GM18498 (cell line): ENCODE measurements at regions not wholly inside any gene's neighbourhood (a gene's known extent, or its start where the extent isn't known, plus 50 kb on each side); places are given as distances from the start of the nearest gene placed in this dataset.
"Not testable (repeated sequence)": the region's sequence is repeated elsewhere in the genome, so short reads cannot be mapped to it uniquely, and the experiment has no call there.

Source experiments
- ATAC-seq: cut with Tn5 transposase; IDR thresholded peaks from one replicate; pipeline ENCODE4 v1.9.1; 2021; ENCODE audit warnings: mild to moderate bottlenecking, moderate library complexity; ENCODE audit not compliant: unreplicated experiment

- ATAC-seq, result no peak
Measured at GRCh38 chr19:29060813-29061364, 152.1 kb downstream of the UQCRFS1 start.

DNA sequence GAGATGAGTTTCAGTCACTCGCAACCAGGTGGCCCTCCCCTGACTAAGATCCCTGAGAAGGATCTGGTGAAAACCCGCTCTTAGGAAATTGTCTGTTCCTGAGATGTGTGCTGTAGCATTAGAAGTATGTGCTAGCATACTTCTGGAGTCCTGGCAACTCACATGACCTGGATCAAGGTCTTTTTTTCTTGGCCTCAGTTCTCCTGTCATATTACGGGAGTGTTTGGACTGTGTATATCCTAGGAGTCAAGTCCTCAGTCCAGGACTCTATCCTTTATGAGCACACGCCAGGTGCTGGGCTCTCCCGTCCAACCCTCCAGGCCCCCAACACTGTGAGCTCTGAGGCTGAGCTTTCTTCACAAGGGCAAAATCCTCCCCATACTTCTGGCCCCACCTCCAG is 156.4 kb downstream of the UQCRFS1 start:
- no peak for ATAC-seq

DNA sequence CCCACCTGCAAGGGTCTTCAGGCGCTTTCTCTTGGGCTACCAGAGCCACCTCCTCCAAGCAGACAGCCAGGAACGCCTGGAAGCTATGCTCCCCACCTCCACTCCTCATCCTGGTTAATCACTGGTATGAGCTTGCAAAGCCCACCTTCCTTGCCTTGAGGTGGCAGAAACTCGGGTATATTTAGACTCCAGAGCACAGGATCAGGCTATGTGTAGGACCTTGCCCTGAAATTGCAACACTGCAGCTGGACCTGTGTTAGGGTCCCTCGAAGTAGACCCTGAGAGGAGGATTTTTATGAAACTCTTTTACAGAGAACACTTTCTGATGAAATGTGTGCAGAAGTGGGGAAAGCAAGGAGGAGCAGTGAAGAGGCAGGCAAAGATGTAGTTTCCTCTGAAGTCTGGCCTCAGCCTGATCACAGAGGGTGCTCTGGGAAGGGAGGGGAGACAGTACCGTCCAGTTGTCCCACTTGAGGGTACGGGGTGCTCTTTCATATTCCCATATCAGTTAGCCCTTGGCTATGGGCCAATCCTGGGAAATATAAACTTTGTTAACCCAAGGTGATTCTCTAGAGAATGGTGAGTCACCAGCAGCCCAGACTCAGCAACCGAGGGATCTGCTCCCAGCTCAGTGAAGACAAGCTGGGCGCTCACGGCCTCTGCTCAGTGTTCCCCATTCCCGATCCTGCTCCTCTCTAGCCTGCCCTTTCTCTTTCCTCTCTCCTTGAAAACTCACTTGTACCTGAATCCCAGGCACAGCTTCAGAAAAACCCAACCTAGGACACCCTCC is 157.9 kb downstream of the UQCRFS1 start:
- no peak for ATAC-seq

DNA sequence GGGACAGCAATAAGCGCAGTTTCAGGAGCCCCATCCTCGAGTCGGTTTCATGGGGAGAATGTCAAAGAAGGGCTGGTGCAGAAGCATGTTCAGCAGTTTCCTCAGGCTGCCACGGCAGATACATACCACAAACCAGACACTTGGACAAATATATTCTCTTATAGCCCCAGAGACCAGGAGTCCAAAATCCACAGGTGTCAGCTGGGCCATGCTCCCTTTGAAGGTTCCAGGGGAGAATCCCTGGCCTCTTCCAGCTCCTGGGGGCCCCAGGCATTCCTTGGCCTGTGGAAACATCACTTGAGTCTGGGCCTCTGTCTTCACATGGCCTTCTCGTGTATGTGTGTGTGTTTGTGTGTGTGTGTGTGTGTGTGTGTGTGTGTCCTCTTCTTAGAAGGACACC is 164.1 kb downstream of the UQCRFS1 start:
- ATAC-seq, result no peak

DNA sequence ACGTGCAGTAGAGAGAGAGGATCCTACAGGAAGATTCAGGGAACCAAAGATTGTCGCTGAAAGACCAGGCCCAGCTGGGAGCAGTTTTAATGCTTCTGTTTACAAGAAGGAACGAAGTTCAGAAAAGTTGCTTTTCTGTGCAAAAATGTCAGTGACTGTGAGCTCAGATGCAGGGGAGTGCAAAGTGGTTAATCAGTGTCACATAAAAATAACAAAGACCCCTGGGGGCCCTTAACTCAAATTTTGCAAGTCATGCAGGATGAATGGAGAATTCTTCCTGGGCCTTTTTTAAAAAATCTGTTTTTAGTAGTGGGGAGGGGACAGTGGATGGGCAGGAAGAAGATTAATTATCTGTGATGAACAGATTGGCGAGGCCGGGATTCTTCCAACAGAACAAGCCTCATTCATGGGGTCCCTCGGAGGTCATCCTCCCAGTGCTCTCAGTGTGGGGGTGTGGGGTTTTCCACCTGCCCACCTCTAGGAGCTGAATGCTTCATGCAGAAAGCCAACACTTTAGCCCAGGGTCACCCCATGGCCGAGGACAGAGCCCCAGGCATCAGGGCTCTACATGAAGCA is 167.2 kb downstream of the UQCRFS1 start:
- ATAC-seq, result no peak

- no peak for ATAC-seq
Measured at GRCh38 chr19:29044037-29044436, 168.9 kb downstream of the UQCRFS1 start.

DNA sequence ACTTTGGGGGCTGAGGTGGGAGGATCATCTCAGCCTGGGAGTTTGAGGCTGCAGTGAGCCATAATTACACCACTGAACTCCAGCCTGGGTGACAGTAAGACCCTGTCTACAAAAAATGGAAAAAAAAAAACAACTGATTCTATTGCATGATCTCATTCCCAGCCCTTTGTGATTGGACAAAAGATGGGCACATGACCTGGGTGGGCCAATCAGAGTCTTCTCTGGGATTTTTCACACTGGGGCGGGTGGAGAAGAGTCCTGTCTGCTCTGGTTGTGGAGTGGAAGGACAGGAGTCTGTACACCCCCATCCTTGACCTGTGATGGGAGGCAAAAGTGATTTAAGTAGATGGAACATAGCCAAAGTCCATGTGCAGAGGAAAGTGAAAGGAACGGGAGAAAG is 170.5 kb downstream of the UQCRFS1 start:
- no peak for ATAC-seq

- no peak for ATAC-seq
Measured at GRCh38 chr19:29040951-29041350, 172.0 kb downstream of the UQCRFS1 start.

DNA sequence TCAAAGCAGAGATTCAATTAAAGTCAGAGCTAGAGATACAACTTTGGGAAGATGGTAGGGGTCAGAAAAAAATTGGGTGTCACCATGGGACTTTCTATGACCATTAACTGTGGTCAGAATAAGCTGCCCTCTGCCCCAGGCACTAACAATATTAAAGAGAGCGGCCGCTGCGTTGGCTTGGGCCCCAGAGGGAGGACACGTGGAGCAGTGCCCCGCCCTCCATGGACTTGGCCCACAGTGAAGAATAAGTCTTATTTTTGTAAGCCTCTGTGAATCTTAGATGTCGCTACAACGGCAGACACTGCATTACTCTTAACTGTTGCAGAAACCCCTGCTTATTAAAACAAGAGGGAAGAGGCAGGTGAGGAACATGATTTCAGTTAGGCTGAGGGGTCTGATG is 172.7 kb downstream of the UQCRFS1 start:
- ATAC-seq, result no peak

DNA sequence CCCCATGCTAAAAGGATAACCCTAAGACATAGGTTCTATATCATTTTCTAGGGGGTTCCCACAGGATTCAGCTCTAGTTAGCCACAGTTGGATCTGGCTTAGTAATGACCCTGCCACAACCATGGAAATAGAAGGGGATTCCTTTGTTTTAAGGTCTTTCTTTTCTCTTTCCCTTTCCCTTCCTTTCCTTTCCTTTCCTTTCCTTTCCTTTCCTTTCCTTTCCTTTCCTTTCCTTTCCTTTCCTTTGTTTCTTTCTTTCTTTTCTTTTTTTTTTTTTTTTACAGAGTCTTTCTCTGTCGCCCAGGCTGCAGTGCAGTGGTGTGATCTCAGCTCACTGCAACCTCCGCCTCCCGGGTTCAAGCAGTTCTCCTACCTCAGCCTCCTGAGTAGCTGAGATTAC is 173.9 kb downstream of the UQCRFS1 start:
- ATAC-seq, result not testable (repeated sequence)

GRCh38 chr19:29031216-29031615 is 181.7 kb downstream of the UQCRFS1 start:
- ATAC-seq, result no peak

DNA sequence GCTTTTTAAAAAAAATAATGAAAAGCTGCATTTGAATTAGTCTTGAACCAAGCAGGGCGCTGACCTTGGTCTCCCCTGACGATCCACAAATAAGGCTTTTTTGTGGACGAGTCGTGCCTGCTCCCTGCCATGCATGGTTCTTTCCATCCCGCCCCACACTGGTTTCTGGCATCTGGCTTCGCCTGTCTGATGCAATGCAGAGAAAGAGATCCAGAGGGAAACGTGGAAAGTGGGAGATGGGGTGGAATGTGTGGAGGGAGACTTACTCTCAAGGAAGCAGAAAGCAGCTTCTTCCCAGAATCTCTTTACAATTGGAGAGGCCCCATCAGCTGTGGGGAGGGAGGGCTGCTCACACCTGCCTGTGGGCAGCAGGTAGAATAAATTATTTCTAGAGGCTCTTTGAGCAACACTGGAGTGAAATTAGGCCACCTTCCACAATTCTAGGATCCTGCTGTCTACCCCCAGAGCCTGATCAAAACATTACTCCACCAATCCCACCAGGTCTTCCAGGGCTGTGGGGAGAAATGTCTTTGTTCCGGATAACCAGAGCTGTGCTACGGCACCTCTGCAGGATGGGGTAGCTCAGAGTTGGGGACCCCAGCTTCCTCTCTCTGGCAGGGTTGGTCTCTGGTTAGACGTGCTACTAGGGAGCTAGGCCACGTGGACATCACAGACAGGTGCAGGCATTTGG is 183.5 kb downstream of the UQCRFS1 start:
- no peak for ATAC-seq

DNA sequence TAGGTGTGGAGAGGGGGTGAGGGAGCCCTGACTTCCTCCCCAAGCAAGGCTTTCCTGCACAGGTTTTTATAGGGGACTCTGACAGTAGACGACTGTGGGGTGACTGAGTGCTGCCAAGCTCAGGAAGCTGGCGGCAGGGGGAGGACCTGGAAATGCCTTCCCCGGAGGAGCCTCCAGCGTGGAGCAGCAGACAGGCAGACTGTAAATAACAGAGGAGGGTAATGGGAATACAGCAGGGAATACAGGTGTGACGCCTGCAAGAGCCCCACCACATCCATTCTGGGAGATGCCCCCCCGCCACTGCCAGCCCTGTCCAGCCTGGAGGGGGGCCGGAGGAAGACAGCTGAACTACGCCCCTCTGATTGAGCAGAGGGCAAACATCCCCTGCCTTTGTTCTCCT is 190.4 kb downstream of the UQCRFS1 start:
- ATAC-seq, result no peak

DNA sequence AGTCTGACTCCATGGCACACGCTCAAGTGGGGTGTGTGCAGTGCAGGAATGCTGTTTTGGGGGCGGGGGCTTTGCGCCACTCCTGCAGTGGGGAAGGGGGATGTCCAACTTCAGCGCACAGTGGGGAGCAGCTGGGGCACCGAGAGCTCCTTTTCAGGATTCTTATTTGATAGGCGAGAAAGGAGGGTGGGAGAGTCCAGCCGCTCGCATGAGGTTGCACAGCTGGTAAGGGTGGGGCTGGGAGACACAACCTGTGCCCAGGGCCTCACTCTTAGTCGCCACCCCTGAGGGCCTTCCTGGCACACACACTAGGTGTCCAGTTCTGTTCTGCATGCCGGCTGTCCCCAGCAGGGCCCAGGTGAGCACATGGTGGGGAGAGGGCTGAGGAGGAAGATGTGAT is 190.8 kb downstream of the UQCRFS1 start:
- ATAC-seq, result no peak

GRCh38 chr19:29021232-29021916 is 191.6 kb downstream of the UQCRFS1 start:
- no peak for ATAC-seq

- no peak for ATAC-seq
Measured at GRCh38 chr19:29019403-29019802, 193.5 kb downstream of the UQCRFS1 start.

DNA sequence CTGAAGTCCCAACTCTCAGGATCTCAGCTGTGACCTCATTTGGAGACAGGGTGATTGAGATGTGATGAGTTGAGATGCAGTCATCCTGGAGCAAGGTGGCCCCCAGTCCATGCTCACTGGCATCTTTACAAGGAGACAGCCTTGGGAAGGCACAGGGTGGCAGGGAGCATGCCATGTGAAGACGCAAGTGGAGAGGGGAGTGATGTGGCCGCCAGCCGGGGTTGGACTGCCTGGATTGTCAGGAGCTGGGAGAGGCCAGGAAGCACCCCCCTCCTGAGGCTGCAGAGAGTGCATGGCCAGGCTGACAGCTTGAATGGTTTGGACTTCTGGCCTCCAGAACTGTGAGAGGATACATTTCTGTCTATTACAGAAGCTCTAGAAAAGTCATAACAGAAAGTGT is 194.4 kb downstream of the UQCRFS1 start:
- ATAC-seq, result no peak

DNA sequence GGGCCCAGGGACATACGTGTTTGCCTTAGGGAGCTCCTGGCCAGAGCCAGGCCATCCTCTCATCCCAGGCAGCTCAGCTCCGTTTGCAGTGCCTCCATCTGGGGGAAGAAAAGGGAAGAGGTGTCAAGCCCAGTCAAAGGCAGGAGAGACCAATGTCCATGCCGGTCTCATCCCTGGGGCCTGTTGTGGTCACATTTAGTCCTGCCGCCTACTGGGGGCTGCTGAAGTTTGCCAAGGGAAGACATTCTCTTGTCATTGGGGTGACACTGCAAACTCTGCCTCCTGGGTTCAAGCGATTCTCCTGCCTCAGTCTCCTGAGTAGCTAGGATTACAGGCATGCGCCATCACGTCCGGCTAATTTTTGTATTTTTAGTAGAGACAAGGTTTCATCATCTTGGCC is 195.2 kb downstream of the UQCRFS1 start:
- ATAC-seq, result no peak

GRCh38 chr19:29016926-29017760 is 195.8 kb downstream of the UQCRFS1 start:
- no peak for ATAC-seq

DNA sequence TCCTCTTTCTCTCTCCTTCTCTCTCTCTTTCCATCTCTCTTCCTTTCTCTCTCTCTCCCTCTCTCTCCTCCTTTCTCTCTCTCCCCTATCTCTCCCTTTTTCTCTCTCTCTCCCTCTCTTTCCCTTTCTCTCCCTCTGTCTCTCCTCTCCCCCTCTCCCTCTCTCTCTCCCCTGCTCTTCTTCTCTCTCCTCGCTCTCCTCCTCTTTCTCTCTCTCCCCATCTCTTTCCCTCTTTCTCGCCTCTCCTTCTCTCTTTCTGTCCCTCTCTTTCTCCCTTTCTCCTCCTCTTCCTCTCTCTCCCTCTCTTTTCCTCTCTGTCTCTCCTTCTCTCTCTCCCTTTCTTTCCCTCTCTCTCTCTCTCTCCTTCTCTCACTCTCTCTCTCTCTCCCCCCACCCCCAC is 196.6 kb downstream of the UQCRFS1 start:
- ATAC-seq, result no peak
